Inflammatory macrophage (primary cell): ENCODE measurements at regions not wholly inside any gene's neighbourhood (a gene's known extent, or its start where the extent isn't known, plus 50 kb on each side); places are given as distances from the start of the nearest gene placed in this dataset.

Experiments used
- DNase-seq, 2 donors: peaks; one replicate each; pipeline ENCODE4 v3.0.0-alpha.2; 2020 to 2022

- no peak for DNase-seq
Measured at GRCh38 chr7:36011588-36011965, 141.5 kb upstream of the EEPD1 start.

DNA sequence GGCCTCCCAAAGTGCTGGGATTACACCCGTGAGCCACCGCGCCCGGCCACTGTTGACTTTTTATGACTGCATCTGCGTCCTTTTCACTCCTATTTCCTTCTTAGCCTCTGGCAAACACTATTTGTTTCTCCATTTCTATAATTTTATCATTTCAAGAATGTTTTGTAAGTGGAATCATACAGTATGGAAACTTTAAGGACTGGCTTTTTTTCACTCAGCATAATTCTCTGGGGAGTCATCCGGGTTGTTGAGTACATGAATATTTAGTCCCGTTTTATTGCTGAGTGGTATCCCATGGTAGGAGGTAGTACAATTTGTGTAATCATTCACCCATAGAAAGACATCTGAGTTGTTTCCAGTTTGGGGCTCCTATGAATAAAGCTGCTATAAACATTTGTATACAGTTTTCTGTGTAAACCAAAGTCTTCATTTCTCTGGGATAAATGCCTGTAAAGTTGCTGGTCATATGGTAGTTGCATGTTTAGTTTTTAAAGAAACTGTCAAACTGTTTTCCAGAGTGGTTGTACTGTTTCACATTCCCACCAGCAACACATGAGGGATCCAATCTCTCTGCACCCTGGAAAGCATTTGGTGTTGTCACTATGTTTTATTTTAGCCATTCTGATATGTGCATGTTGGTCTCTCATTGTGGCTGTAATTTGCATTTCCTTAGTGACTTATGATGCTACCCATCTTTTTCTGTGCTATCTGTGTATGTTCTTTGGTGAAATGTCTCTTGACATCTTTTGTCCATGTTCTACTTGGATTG, 139.6 kb upstream of the EEPD1 start:
- DNase-seq: no peak

GRCh38 chr7:36014961-36015360, 138.1 kb upstream of the EEPD1 start:
- DNase-seq: no peak

DNA sequence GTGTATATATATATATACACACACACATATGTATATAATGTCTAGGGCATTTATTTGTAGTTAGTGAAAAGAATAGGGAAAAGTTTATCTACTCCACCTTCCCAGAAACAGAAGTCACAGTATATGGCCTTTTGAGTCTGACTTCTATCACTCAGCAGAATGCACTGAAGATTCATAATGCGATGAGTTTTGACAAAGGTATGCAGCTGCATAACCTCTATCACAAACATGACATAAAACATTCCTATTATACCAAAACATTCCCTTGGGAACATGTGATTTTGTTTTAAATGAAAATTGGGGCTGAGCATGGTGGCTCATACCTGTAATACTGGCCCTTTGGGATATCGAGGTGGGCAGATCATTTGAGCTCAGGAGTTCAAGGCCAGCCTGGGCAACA, 137.3 kb upstream of the EEPD1 start:
- DNase-seq: no peak

- DNase-seq: no peak
Measured at GRCh38 chr7:36016648-36017047, 136.4 kb upstream of the EEPD1 start.

DNA sequence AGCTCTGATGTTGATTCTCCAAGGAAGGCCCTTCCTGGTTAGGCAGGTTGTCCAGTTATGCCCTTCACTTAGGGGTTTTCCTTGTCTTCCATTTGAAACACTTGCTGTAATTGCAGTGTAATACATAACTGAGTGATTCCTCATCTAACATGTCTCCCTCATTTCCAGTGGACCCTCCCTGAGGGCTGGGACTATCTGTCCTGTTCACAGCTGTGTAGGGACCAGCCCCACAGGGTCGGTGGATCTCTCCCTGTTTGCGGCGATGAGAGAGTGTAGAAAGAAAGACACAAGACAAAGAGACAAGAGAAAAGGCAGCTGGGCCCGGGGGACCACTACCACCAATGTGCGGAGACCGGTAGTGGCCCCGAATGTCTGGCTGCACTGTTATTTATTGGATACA, 135.9 kb upstream of the EEPD1 start:
- no peak for DNase-seq

DNA sequence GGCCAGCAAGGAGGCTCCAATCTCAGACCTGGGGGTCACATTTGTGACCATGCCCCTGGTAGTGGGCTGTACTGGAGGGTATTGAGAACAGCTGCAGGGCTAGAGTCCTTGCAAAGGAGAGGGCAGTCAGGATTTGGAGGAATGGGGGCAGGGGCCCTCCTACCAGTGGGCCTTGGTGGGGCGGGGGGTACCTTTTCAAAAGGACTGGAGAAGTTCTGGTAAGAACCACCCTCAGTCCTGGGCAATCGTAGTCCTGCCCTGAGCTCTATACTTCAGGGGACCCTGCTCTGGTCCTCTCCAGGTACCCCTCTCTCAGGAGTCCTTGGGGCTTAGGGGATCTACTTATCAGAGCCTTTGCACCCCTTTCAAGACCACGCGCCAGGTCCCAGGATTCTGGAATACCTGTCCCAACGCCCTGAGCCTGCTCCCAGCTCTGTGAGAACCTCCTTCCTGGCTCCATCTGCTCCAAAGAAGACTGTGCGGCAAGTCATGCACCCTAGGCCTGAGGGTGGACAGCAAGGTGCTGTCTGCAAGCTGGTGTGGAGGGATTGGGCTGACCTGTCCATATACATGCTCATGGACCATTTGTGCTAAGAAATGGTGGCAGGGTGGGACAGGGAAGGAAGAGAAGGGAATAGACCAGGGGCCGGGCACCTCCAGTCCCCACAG, 134.1 kb upstream of the EEPD1 start:
- DNase-seq: no peak

- no peak for DNase-seq
Measured at GRCh38 chr7:36019538-36019937, 133.5 kb upstream of the EEPD1 start.

DNA sequence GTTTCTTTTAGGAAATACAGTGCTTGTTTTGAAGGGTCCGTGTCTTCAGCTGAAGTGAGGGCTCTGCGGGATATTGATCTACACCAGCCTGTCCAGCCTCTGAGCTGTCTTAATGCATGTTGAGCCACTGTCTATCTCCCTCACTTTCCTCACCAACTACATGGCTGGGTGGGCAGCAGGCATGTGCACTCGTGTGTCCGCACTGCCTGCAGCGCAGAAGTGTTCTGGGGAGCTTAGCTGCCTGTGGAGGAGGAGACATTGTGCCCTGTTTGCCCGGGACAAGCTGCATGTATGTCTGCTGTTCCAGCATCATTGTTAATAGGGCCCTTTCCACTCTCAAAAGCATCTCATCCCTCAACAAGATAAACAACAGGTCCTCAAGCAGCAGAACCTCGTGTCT, 133.1 kb upstream of the EEPD1 start:
- DNase-seq: no peak

DNA sequence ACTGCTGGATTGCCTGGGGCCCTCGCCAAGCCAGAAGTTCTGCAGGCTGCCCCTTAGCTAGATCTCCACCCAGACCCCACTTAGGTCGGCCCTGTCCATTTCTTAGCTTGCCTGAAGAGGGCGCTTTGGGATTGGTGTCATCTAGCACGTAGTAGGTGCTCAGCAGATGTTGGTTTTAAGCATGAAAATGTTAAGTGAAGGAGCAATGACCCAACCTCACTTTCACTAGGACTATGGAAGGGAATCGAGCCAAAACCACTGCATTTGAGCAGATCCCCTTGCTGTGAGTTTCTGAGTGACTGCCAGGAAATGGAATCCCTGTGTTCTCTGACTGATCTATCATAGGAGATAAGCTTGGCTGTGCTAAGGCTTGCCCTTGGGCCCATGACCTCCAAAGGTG, 131.7 kb upstream of the EEPD1 start:
- DNase-seq: peak in 1 of 2 donors; percentile 10

DNA sequence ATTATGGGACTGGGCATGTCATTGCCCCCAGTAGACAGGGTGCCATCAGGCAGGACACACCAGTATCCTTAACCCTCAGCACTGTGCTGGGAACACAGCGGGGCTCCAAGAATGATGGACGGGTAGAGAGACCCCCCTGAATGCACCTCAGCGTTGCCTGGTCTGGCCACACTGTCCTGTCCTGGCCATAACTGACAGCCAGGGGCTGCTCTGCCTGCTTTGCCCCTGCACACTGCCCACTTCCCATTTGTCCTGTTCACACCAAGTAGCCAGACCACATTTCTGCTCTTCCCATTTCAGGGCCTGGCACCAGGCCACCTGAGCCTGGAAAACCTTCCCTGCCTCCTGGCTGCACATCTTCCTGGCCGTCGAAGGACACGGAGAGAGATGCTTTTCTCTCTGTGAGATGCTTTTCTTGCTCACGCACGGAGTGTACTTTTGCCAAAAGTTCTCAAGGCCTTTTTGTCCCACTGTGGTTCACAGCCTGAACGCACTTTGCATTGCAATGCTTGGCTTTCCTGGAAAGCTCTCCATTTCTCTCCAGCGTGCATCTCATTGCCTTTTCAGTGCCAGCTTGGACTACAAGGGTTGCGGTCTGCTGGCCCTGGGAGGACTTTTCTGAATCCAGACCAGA, 131.0 kb upstream of the EEPD1 start:
- DNase-seq: no peak

- peak; percentile 23 to 56 for DNase-seq
Measured at GRCh38 chr7:36023033-36023560, 130.0 kb upstream of the EEPD1 start.

GRCh38 chr7:36025190-36025589, 127.9 kb upstream of the EEPD1 start:
- DNase-seq: no peak

DNA sequence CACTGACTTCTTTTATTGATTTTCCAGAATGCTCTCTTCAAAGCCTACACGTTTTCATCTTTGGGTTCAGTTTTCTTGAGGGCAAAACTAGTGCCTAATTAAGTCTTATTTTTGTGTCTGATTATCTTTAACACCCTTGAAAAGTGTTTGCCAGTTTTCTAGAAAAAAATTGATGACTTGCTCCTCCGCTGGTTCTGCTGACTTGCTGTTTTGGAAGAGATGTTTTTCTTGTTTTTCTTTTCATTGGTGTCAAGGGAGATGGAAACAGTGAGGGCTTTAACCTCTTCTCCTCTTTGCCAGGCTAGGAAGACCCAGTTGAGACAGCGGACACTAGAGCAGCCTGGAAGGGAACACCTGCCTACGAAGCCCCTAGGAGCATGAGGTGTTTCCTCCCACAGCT, 123.7 kb upstream of the EEPD1 start:
- DNase-seq: no peak

DNA sequence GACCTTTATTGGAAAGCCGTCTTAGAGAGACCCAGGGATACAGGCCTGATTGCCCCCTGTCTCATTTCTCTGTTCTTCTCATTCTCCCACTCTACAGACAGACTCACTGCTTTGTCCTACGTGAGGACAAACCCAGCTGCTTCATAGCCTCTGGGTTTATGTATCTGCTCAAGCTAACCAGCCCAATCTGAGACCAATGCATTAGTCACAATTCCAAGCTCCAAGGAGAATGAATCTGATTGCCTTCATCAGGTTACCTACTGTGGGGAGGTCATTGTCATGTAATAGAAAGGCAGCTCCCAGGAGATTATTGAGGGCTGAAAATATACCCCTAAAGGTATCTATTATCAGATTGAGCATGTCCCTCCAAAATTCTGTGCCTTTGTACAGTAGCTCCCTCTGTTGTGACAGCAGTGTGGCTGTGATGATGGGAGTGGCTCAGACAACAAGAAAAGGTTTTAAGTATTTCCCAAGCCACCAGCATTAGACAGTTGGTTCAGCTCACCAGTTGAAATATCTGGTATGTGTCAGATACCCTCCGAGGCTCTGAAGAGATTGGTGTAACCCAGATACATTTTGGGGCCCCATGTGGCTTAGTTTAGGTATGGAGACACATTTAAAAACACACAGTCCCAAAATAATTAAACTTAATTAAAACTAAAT, 123.1 kb upstream of the EEPD1 start:
- no peak for DNase-seq

DNA sequence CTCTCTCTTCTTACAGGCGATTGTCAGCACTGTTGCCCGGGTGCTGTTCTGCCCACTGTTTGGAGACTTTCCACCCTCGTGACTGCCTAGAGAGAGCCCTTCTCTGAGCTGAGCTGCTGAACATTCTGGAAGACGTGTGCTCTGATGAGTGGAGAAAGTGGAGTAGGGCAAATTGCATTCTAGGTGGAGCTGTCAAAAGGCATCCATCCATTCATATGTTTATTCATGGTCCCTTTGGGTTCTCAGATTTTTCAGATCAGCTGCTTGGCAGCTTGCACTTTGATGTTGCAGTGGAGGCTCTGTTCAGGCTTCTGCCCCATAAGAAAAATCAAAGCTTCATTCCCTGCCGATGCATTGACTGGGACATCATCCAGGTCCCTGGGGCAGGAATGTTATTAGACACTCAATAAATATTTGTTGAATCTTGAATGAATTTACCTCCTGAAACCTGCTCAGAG, 120.7 kb upstream of the EEPD1 start:
- no peak for DNase-seq

DNA sequence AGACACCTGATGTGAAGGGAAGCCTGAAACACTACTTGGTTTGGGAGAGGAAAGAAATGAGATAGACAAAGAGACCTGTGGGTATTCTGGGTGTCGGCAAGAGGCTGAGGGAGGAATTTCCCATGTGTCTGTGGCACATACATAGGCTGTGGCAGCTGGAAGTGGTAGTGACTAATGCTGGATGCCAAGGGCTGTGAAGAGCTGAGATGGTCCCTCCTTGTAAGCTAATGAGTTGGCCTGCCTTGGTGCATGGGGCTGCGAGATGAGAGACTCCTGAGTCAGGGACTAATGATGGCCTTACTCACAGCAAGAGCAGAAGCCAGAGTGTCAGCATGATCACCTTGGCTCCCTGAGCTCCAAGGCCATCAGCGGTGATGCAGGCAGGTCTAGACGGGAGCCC, 119.0 kb upstream of the EEPD1 start:
- DNase-seq: no peak

GRCh38 chr7:36035186-36035585, 117.9 kb upstream of the EEPD1 start:
- DNase-seq: no peak

DNA sequence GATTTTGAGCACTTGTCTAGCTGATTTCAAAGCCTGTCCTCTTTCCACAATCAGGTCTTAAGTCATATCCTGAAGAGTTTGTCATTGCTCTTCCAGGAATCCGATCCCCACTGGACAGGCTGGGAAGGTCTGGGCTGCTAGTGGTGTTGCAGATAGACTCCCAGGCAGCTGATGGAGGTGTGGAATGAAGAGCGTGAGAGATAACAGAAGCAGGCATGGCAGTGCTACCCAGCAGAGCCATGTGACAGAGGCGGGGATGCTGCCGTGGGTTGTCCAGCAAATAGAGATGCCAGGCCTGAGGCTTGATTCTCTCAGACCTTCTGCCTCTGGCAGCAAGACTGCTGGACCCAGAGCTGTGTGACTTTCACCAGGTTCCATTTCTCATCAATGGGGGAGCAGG, 116.5 kb upstream of the EEPD1 start:
- DNase-seq: no peak

GRCh38 chr7:36037121-36037662, 115.9 kb upstream of the EEPD1 start:
- no peak for DNase-seq

DNA sequence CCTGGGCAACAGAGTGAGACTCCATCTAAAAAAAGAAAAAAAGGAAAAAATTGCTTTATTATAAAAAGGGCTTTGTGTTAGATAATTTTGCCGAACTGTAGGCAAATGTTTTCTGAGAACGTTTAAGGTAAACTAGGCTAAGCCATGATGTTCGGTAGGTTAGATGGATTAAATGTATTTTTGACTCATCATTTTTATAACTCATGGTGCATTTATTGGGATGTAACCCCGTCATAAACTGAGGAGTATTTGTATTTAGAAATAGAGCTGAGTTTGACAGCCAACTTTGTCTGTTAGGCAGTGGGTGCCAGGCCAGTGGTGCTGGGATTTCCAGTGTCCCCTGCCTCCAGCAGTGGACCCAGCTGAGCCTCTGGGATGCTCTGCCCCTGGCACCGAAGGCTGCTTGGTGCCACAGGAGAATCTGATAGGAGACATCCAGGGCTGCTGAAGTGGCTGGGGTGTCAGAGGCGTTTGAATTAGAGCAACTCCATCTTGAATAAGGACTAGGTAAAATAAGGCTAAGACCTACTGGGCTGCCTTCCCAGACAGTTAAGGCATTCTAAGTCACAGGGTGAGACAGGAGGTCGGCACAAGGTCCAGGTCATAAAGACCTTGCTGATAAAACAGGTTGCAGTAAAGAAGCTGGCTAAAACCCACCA, 114.9 kb upstream of the EEPD1 start:
- DNase-seq: no peak

DNA sequence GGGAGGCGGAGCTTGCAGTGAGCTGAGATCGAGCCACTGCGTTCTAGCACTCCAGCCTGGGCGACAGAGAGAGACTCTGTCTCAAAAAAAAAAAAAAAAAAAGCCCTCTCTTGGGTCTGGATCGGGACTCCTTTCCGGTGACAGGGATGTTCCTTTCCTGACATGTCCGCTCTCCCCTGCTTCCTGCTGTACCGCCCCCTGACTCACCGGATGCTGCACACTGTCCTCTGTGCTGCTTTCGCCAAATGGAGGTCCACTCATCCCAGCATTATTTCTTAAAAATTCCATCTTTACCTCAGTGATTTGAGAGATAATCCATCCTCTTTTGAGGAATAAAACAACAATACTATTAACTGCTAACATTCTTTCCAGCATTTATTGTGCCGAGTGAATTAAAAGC, 113.8 kb upstream of the EEPD1 start:
- no peak for DNase-seq
